ENCODE measurements at regions not wholly inside any gene's neighbourhood (a gene's known extent, or its start where the extent isn't known, plus 50 kb on each side); places are given as distances from the start of the nearest gene placed in this dataset.

GRCh38 chr21:41076064-41076463 is 91.9 kb upstream of the BACE2 start:
- intact Hi-C loops (cut with DNase I, micrococcal nuclease), result no loop called here
- Mint-ChIP-seq H3K36me3 (ENCODE audit: low read depth) (no peaks in the 10 kb centered on the region), H3K4me1 (ENCODE audit: low read depth) (no peaks in the 10 kb centered on the region), H3K27ac (no peak overlapping the region), H3K9me3 (no peaks in the 10 kb centered on the region), H3K27me3 (peaks cover 19% of the 10 kb centered on the region), H3K4me3 (no peak overlapping the region)
- ChIA-PET CTCF (no interaction called here), POLR2A (no interaction called here)
- no peaks in the 10 kb centered on the region for H3K4me1 ChIP-seq (ENCODE audit: insufficient read depth, low read length)
- TF ChIP-seq, protein P1, sequence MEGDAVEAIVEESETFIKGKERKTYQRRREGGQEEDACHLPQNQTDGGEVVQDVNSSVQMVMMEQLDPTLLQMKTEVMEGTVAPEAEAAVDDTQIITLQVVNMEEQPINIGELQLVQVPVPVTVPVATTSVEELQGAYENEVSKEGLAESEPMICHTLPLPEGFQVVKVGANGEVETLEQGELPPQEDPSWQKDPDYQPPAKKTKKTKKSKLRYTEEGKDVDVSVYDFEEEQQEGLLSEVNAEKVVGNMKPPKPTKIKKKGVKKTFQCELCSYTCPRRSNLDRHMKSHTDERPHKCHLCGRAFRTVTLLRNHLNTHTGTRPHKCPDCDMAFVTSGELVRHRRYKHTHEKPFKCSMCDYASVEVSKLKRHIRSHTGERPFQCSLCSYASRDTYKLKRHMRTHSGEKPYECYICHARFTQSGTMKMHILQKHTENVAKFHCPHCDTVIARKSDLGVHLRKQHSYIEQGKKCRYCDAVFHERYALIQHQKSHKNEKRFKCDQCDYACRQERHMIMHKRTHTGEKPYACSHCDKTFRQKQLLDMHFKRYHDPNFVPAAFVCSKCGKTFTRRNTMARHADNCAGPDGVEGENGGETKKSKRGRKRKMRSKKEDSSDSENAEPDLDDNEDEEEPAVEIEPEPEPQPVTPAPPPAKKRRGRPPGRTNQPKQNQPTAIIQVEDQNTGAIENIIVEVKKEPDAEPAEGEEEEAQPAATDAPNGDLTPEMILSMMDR (IDR thresholded peaks at IDR 0.05), result no peak
- peaks cover 0 to 8% of the 10 kb centered on the region in 2 experiments for H3K9me3 ChIP-seq (ENCODE audit: control insufficient read depth in 1 of 2, insufficient read depth in 1 of 2, low read length in 2 of 2)
- no peak overlapping the region for H3K27ac ChIP-seq (ENCODE audit: low read depth in 1 of 2, low read length in 2 of 2)
- ATAC-seq (ENCODE audit: poor library complexity), result no peak
- no peak for DNase-seq
- no peak overlapping the region for H3K4me3 ChIP-seq (ENCODE audit: low read length)
- no peaks in the 10 kb centered on the region for H3K36me3 ChIP-seq (ENCODE audit: insufficient read depth, low read length)
- H3K27me3 ChIP-seq (ENCODE audit: control insufficient read depth in 1 of 2, insufficient read depth in 2 of 2, low read length in 2 of 2), result no peaks in the 10 kb centered on the region

GRCh38 chr21:41079159-41079558 is 88.8 kb upstream of the BACE2 start:
- Mint-ChIP-seq H3K36me3 (ENCODE audit: low read depth) (no peaks in the 10 kb centered on the region), H3K27me3 (peaks cover 27% of the 10 kb centered on the region), H3K27ac (no peak overlapping the region), H3K4me3 (no peak overlapping the region), H3K9me3 (no peaks in the 10 kb centered on the region), H3K4me1 (ENCODE audit: low read depth) (no peaks in the 10 kb centered on the region)
- TF ChIP-seq, protein P1 (IDR thresholded peaks at IDR 0.05), result no peak
- ChIA-PET POLR2A (no interaction called here), CTCF (no interaction called here)
- DNase-seq (no peak), ATAC-seq (ENCODE audit: poor library complexity) (no peak)
- H3K36me3 ChIP-seq (ENCODE audit: insufficient read depth, low read length), result no peaks in the 10 kb centered on the region
- intact Hi-C loops (cut with DNase I, micrococcal nuclease), result no loop called here
- H3K4me1 ChIP-seq (ENCODE audit: insufficient read depth, low read length), result no peaks in the 10 kb centered on the region
- no peaks in the 10 kb centered on the region for H3K27me3 ChIP-seq (ENCODE audit: control insufficient read depth in 1 of 2, insufficient read depth in 2 of 2, low read length in 2 of 2)
- H3K9me3 ChIP-seq (ENCODE audit: control insufficient read depth in 1 of 2, insufficient read depth in 1 of 2, low read length in 2 of 2), result peaks cover 0 to 8% of the 10 kb centered on the region in 2 experiments
- H3K27ac ChIP-seq (ENCODE audit: low read depth in 1 of 2, low read length in 2 of 2), result no peak overlapping the region
- H3K4me3 ChIP-seq (ENCODE audit: low read length), result no peak overlapping the region

DNA sequence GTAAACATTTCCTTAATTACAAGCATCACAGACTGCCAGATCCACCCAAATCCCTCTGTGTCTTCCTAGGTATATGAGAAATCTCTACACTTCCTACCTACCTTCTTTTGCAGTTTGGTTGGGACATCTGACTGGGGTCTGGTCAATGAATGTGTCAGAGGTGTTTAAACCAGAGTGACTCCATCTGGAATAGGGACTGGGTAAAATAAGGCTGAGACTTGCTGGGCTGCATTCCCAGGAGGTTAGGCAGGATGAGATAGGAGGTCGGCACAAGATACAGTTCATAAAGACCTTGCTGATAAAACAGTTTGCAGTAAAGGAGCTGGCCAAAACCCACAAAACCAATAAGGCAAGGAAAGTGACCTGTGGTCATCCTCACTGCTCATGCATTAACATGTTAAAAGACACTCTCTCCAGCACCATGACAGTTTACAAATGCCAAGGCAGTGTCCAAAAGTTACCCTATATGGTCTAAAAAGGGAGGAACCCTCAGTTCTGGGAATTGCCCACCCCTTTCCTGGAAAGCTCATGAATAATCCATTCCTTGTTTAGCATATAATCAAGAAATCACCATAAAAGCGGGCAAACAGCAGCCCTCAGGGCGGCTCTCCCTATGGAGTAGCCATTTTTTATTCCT is 87.4 kb upstream of the BACE2 start:
- no peaks in the 10 kb centered on the region for H3K27me3 ChIP-seq (ENCODE audit: control insufficient read depth in 1 of 2, insufficient read depth in 2 of 2, low read length in 2 of 2)
- Mint-ChIP-seq H3K27me3 (peaks cover 32% of the 10 kb centered on the region), H3K36me3 (ENCODE audit: low read depth) (no peaks in the 10 kb centered on the region), H3K27ac (no peak overlapping the region), H3K4me3 (no peak overlapping the region), H3K9me3 (no peaks in the 10 kb centered on the region), H3K4me1 (ENCODE audit: low read depth) (no peaks in the 10 kb centered on the region)
- ChIA-PET CTCF (no interaction called here), POLR2A (no interaction called here)
- intact Hi-C loops (cut with DNase I, micrococcal nuclease), result no loop called here
- no peak overlapping the region for H3K27ac ChIP-seq (ENCODE audit: low read depth in 1 of 2, low read length in 2 of 2)
- peaks cover 0 to 6% of the 10 kb centered on the region in 2 experiments for H3K9me3 ChIP-seq (ENCODE audit: control insufficient read depth in 1 of 2, insufficient read depth in 1 of 2, low read length in 2 of 2)
- no peak overlapping the region for H3K4me3 ChIP-seq (ENCODE audit: low read length)
- ATAC-seq (ENCODE audit: poor library complexity), result no peak
- TF ChIP-seq, protein P1 (IDR thresholded peaks at IDR 0.05), result no peak
- H3K4me1 ChIP-seq (ENCODE audit: insufficient read depth, low read length), result no peaks in the 10 kb centered on the region
- no peak for DNase-seq
- H3K36me3 ChIP-seq (ENCODE audit: insufficient read depth, low read length), result no peaks in the 10 kb centered on the region

All from CD4-positive, alpha-beta T cell (primary cell).